AML-193 (cell line): ENCODE measurements at regions not wholly inside any gene's neighbourhood (a gene's known extent, or its start where the extent isn't known, plus 50 kb on each side); places are given as distances from the start of the nearest gene placed in this dataset.
"Not testable (repeated sequence)": the region's sequence is repeated elsewhere in the genome, so short reads cannot be mapped to it uniquely, and the experiment has no call there.

ENCODE experiments used
- DNase-seq, 2 experiments: peaks; one replicate each; lab custom pipeline; 2025; lab: John Stamatoyannopoulos, UW

DNA sequence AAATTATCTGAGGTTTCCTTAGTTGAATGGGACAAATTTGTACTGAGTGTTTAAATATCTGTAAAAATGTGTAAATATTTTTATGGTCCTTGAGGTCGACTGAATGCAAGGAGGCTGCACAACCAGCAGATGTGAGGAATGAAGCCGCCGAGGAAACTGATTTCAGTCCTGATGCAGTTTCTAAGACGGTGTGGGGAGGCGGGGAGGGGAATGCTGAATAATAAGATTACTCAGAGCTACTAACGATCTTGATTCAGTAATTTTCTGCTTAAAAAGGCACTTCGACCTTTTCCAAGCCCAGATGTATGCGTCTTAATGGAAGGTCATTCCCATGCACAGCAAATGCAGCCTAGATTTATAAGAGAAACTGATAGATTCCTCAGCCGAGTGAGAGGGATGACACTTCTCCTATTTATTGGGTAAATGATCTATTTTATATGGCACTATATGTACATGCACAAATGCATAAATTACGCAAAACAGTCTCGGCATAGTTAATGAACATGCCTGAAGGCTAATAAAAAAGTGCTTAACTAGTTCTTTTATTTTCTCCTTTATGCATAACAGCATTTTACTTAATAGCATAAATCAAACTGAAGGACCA, 167.6 kb upstream of the PITRM1 start:
- no peak for DNase-seq

GRCh38 chr10:3339531-3339950, 167.0 kb upstream of the PITRM1 start:
- DNase-seq, result no peak

DNA sequence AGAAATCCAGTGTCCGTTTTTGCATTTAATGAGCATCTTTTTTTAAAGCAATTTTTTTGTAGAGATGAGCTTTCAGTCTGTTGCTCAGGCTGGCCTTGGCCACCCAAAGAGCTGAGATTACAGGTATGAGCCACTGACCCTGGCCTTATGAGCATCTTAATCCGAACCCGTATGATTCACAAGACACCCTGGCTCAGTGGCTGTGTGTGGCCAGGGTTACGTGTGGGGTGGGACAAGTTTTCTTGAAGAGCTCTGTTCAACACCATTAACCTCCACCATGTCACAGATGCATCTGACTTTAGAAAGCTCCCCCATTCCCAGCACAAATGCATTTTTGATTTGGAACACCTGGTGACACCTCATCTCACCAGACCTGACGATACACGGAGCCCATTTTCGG, 166.5 kb upstream of the PITRM1 start:
- DNase-seq, result no peak

GRCh38 chr10:3337741-3338140, 165.2 kb upstream of the PITRM1 start:
- no peak for DNase-seq

GRCh38 chr10:3336673-3337293, 164.2 kb upstream of the PITRM1 start:
- DNase-seq, result no peak

DNA sequence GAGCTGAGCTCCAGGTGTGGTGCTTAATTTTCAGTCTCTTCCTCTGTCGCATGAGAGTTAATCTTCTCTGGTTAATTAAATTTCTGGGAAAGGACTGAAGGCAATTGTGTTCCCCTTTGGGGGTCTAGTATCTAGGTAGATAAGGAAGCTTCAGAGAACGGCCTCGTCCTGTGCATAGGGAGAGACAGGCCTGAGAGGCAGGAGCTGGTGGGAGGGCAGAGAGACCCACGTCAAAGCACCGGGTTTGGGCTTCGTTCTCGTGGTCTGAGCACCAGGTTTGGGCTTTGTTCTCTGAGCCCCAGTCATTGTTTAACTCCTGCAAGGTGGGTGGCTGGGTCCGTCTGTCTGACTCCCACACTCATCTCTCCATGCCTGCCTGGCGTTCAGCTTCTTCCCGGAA, 160.8 kb upstream of the PITRM1 start:
- DNase-seq, result no peak

DNA sequence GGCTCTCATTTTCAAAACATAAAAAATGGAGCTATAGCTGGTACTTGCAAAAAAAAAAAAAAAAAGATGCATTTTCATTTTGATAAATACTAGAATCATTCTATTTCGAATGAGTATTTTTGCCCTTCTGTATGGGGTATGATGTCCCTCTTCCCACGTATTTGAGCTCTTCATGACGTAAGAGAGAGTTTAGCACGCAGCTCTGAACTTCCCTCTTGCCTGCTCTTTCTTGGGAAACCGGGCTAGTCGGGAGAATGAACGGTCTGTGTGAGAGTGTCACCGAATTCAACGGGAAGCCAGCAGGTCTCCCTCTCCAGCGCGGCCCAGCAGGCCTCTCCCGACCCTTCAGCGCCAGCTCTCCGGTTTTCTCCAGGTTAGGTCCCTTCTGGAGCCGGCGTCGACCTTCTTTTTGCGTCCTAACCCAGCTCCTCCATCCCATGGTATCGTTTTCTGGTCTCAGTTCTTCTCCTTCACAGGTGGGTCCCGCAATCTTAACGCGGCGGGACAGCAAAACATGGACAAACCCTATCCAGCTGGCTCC, 159.2 kb upstream of the PITRM1 start:
- DNase-seq, result no peak

DNA sequence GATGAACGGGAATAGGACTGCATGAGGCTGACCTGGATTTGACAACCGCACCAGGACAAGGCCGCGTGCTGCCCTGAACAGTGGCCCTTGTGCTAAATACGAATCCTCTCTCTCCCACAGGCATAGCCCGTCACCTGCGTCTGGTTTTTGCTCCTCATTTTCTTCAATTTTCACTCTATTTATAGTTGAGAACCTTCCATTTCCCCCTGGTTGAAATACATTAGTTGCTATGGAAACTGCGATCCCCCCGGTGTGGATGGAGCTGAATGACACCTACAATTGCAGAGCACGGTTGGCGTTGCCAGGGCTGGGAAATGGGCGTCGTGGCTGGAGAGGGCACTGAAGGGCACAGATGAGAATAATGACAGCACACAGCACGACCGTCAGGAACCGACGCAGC, 158.6 kb upstream of the PITRM1 start:
- no peak for DNase-seq

GRCh38 chr10:3330663-3331062, 158.1 kb upstream of the PITRM1 start:
- DNase-seq, result no peak

DNA sequence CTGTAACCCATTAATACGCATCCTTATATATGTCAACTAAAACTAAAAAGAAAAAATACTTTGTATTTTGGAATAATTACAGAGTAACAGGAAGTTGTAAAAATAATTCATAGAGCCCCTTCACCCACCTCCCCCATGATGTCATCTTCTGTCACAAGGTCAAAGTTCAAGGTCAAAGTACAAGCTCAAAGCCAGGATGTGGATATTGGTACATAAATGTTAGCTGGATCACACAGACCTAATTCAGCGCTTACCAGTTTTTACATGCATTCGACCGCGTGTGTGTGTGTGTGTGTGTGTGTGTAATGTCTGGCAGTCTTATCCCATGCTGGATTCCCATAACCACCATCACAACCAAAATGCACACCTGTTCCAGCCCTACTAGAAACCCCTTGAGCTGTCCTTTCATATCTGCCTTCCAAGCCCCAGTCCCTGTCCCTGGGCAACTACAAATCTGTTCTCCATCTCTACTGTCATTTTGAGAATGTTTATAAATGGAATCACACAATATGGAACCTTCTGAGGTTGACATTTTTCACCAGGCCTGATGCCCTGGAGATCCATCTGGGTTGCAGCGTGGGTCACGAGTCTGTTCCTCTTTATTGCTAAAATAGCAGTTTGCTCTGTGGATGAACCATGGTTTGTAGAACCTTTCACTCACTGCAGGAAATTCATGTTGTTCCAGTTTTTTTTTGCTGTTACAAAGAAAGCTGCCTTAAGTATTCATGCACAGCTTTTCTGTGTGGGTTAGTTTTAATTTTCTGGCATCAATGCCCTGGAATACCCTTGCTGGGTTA, 153.6 kb upstream of the PITRM1 start:
- DNase-seq, result no peak

DNA sequence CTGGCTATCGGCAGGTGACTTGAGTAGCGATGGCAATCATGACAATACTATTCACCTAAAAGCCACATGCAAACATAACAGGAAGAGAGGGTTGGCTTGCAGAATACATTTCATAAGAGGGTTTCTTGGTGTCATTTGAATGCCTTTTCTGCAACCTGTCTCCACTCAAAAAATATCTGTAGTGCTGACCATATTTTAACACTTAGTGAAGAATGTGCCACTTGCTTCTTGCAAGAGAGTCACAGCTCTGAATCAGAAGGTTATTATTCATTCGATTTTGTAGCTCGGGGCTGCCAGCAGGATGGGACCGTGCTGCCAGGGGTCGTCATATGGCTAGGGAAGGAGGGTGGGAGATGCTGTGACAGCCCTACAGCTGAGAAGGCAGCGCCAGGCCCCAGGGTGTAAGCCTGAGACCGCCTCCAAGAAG, 152.0 kb upstream of the PITRM1 start:
- no peak for DNase-seq

- no peak for DNase-seq
These were observed 151.4 kb upstream of the PITRM1 start for GRCh38 chr10:3323865-3324498.

DNA sequence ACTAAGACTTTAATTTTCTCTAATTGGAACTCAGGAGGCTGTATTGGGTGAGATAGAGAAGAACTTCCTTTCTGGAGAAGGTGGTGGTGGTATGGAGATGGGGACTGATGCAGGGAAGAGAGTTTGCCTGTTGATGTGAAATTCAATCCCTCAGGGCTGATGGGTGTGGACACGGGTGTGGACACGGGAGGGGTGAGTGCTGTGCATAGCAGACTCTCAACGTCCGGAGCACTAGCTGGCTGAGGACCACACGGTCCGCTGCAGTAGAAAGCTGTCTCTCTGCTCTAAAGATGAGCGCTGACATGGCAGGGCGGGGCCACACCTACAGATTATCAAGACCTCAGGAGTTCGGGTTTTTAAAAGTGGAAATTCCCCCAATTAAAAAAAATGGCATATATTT, 148.5 kb upstream of the PITRM1 start:
- DNase-seq, result no peak

DNA sequence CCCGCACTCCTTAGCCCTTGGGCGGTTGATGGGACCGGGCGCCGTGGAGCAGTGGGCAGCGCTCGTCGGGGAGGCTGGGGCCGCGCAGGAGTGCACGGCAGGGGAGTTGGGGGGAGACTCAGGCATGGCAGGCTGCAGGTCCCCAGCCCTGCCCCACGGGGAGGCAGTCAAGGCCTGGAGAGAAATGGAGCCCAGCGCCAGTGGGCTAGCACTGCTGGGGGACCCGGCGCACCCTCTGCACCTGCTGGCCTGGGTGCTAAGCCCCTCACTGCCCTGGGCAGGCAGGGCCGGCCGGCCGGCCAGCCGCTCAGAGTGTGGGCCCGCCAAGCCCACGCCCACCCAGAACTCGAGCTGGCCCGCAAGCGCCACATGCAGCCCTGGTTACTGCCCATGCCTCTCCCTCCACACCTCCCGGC, 147.2 kb upstream of the PITRM1 start:
- no peak for DNase-seq

GRCh38 chr10:3318480-3318807, 145.9 kb upstream of the PITRM1 start:
- not testable (repeated sequence) for DNase-seq

DNA sequence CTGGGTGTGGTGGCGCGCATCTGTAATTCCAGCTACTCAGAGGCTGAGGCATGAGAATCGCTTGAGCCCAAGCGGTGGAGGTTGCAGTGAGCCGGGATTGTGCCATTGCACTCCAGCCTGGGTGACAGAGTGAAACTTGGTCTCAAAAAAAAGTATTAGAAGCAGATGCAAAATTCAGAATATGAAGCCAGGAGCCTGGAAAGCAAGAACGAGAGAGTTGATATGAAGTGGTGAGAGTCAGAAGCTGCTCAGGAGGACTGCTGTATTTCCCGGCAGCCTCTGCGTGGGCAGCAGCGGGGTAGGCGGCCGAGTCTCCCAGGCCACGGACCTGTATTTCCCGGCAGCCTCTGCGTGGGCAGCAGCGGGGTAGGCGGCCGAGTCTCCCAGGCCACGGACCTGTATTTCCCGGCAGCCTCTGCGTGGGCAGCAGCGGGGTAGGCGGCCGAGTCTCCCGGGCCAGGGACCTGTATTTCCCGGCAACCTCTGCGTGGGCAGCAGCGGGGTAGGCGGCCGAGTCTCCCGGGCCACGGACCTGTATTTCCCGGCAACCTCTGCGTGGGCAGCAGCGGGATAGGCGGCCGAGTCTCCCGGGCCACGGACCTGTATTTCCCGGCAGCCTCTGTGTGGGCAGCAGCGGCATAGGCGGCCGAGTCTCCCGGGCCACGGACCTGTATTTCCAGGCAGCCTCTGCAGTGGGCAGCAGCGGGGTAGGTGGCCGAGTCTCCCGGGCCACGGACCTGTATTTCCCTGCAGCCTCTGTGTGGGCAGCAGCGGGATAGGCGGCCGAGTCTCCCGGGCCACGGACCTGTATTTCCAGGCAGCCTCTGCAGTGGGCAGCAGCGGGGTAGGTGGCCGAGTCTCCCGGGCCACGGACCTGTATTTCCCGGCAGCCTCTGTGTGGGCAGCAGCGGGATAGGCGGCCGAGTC, 145.2 kb upstream of the PITRM1 start:
- not testable (repeated sequence) for DNase-seq

DNA sequence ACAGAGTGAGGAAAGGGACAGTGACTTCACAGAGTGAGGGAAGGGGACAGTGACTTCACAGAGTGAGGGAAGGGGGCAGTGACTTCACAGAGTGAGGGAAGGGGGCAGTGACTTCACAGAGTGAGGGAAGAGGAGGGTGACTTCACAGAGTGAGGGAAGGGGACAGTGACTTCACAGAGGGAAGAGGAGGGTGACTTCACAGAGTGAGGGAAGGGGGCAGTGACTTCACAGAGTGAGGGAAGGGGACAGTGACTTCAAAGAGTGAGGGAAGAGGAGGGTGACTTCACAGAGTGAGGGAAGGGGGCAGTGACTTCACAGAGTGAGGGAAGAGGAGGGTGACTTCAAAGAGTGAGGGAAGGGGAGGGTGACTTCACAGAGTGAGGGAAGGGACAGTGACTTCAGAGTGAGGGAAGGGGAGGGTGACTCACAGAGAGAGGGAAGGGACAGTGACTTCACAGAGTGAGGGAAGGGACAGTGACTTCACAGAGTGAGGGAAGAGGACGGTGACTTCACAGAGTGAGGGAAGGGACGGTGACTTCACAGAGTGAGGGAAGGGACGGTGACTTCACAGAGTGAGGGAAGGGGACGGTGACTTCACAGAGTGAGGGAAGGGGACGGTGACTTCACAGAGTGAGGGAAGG, 142.0 kb upstream of the PITRM1 start:
- DNase-seq, result not testable (repeated sequence)

DNA sequence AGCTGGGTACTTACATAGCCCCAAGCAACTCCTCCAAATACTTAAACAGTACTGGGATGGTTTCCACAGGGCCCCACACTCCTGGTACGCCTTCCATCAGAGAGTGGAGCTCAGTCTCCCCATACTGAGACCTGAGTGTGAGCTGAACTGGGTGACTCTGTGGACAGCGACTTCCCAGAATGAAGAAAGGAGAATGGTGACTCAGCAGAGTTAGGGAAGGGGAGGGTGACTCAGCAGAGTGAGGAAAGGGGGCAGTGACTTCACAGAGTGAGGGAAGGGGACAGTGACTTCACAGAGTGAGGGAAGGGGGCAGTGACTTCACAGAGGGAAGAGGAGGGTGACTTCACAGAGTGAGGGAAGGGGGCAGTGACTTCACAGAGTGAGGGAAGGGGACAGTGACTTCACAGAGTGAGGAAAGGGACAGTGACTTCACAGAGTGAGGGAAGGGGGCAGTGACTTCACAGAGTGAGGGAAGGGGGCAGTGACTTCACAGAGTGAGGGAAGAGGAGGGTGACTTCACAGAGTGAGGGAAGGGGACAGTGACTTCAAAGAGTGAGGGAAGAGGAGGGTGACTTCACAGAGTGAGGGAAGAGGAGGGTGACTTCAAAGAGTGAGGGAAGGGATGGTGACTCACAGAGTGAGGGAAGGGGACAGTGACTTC, 141.3 kb upstream of the PITRM1 start:
- DNase-seq, result not testable (repeated sequence)

DNA sequence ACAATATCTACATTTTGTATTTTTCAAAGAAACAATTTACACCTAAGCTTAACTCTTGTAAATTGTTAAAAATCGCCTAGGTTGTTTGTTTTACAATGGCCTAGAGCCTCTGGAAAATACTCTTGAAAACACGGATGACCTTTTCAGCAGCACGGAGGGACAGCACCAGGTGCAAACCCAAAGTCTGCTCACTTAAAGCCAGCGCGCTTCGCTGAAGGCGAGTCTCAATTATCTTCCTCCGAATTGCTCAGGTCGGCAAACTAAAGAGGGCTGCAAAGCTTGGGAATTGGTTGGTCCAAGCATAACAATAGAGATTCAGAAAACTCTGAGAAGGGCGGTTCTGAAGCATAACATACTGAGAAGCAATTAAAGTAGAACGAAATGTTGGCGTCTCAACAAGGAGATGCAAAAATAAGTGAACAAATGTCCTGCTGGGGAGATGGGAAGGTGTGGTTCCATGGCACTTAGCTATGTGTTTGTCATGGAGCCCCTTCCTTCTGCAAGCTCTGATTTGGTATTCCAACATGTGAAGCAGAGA, 139.9 kb upstream of the PITRM1 start:
- DNase-seq, result no peak
